Heart left ventricle (tissue), 13 donors: ENCODE measurements at regions not wholly inside any gene's neighbourhood (a gene's known extent, or its start where the extent isn't known, plus 50 kb on each side); places are given as distances from the start of the nearest gene placed in this dataset.

ENCODE experiments used
- CTCF ChIP-seq, 12 donors: fragments of 200-600 bp; sonication (generic) in 4 of 12; IDR thresholded peaks; one replicate each; pipeline versions ENCODE4 v1.5.0 to v1.8.0; 2018 to 2022; ENCODE audit warnings: antibody characterized with exemption in 12 of 12, mild to moderate bottlenecking in 5 of 12
- POLR2A ChIP-seq, 2 donors: fragments of 450-650 bp; IDR thresholded peaks; one replicate each; pipeline ENCODE4 v1.6.1; 2017; ENCODE audit warnings: antibody characterized with exemption in 2 of 2, mild to moderate bottlenecking in 2 of 2, moderate library complexity in 2 of 2
- donor health status: ischemic (EF 13 %, LVEDD 7.1; RV severe dilation, severe dysfunction).
- donor health status: DM: no; HTN: yes; CAD: no.
- donor health status: DM: no; HTN: no; CAD: no.
- donor health status: ischemic (EF 25% LVEDD 6.9; RV normal size, moderate dysfunction).
- donor health status: ischemic (EF 25% LVEDD 5.7; RV mildly dilated, moderate dysfunction).
- donor health status: ischemic (EF 35%, LVEDD 5.7; RV mildly dilated, moderate dysfunction).
- donor health status: nonischemic (EF 11% LVEDD 7.7; RV severe dilation, severe dysfunction).
- donor health status: DM: yes; HTN: yes; CAD: no.
- donor health status: PGD.
- donor health status: ischemic (EF 29% LVEDD 5.4; RV normal size, mild dysfunction).
- donor health status: nonischemic (EF 23%, LVEDD 6.1; RV moderate dilation, normal function).

GRCh38 chr13:30023196-30023895 is 172.9 kb upstream of the UBL3 start:
- TF ChIP-seq POLR2A (IDR thresholded peaks at IDR 0.05) (no peak), CTCF (IDR thresholded peaks at IDR 0.05) (no peak)
